ENCODE measurements at regions not wholly inside any gene's neighbourhood (a gene's known extent, or its start where the extent isn't known, plus 50 kb on each side); places are given as distances from the start of the nearest gene placed in this dataset.
"Not testable (repeated sequence)": the region's sequence is repeated elsewhere in the genome, so short reads cannot be mapped to it uniquely, and the experiment has no call there.

DNA sequence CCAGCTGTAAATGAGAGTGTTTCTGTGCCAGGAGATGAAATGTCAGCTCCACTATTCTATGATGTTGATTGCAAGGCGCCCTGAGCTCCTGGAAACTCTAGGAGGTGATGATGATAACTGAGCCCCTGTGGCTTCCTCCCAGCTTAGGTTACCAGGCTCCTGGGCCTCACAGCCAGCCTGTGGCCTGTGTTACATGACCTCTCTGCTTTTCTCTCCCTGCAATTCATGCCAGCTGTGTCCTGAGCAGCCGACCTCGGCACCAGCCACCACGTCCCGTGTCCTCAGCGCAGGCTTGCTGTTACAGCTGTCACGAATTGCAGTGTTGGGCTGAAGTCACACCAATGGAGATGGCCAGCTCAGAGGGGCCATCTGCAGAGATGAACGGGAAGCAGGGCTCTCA lies 110.2 kb upstream of the MTLN start:
- TF ChIP-seq, protein P1, sequence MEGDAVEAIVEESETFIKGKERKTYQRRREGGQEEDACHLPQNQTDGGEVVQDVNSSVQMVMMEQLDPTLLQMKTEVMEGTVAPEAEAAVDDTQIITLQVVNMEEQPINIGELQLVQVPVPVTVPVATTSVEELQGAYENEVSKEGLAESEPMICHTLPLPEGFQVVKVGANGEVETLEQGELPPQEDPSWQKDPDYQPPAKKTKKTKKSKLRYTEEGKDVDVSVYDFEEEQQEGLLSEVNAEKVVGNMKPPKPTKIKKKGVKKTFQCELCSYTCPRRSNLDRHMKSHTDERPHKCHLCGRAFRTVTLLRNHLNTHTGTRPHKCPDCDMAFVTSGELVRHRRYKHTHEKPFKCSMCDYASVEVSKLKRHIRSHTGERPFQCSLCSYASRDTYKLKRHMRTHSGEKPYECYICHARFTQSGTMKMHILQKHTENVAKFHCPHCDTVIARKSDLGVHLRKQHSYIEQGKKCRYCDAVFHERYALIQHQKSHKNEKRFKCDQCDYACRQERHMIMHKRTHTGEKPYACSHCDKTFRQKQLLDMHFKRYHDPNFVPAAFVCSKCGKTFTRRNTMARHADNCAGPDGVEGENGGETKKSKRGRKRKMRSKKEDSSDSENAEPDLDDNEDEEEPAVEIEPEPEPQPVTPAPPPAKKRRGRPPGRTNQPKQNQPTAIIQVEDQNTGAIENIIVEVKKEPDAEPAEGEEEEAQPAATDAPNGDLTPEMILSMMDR (IDR thresholded peaks at IDR 0.05) = not testable (repeated sequence)
- TF ChIP-seq POLR2A, EP300 (IDR thresholded peaks at IDR 0.05): not testable (repeated sequence)
